OCI-LY7 (cell line): ENCODE measurements at regions not wholly inside any gene's neighbourhood (a gene's known extent, or its start where the extent isn't known, plus 50 kb on each side); places are given as distances from the start of the nearest gene placed in this dataset.

Experiments used
- EZH2phosphoT487 ChIP-seq: fragments of 200-600 bp; sonication (generic); IDR thresholded peaks from 2 replicates; pipeline ENCODE4 v1.6.1; 2018; ENCODE audit warnings: low read depth, borderline replicate concordance, mild to moderate bottlenecking, mixed run types, antibody characterized with exemption, low read length, moderate library complexity, mixed read lengths
- TF ChIP-seq, protein P1 (sequence below): fragments of 200-600 bp; sonication (generic); conservative IDR thresholded peaks from 2 replicates; pipeline ENCODE4 v1.5.1; 2014; ENCODE audit warnings: mild to moderate bottlenecking, antibody characterized with exemption, low read length, moderate library complexity, mixed read lengths

DNA sequence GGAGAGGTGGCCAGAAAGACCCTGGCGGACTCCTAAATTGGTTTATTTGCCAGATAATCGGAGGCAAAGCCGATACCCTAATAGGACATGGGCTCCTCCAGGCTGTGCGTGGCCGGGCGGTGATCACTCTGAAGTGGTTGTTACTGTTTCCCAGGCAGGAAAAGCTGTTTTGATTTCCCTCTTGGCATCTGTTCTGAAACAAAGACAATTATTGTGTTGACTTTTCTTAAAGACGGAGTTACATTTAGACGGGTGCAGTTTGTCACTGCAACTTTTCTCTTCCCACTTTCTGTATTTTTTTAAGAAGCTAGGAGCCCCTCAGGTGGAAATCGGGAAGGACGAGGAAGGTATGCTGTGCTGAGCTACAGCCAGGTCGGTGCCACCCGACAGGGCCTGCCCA, 1288.4 kb downstream of the BRD1 start:
- TF ChIP-seq, protein P1, sequence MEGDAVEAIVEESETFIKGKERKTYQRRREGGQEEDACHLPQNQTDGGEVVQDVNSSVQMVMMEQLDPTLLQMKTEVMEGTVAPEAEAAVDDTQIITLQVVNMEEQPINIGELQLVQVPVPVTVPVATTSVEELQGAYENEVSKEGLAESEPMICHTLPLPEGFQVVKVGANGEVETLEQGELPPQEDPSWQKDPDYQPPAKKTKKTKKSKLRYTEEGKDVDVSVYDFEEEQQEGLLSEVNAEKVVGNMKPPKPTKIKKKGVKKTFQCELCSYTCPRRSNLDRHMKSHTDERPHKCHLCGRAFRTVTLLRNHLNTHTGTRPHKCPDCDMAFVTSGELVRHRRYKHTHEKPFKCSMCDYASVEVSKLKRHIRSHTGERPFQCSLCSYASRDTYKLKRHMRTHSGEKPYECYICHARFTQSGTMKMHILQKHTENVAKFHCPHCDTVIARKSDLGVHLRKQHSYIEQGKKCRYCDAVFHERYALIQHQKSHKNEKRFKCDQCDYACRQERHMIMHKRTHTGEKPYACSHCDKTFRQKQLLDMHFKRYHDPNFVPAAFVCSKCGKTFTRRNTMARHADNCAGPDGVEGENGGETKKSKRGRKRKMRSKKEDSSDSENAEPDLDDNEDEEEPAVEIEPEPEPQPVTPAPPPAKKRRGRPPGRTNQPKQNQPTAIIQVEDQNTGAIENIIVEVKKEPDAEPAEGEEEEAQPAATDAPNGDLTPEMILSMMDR, result no peak
- TF ChIP-seq EZH2phosphoT487, result no peak
